Panc1 (cell line): ENCODE measurements at regions not wholly inside any gene's neighbourhood (a gene's known extent, or its start where the extent isn't known, plus 50 kb on each side); places are given as distances from the start of the nearest gene placed in this dataset.

Source experiments
- POLR2AphosphoS5 ChIP-seq: IDR thresholded peaks from 2 replicates; pipeline ENCODE4 v1.6.1; 2012; ENCODE audit warnings: mild to moderate bottlenecking, low read depth, low read length, moderate library complexity
- TF ChIP-seq, protein P1 (sequence below): fragments of 450-650 bp; IDR thresholded peaks from 2 replicates; pipeline ENCODE4 v1.5.1; 2017; ENCODE audit warnings: mild to moderate bottlenecking
- TF ChIP-seq, protein P2 (sequence below), 2 experiments: IDR thresholded peaks; 2 replicates each; pipeline ENCODE4 v1.6.1; 2011 to 2012; ENCODE audit warnings: low read depth in 2 of 2, control low read depth in 1 of 2, low read length in 1 of 2, mild to moderate bottlenecking in 1 of 2, moderate library complexity in 1 of 2; ENCODE audit not compliant: insufficient read depth in 1 of 2

DNA sequence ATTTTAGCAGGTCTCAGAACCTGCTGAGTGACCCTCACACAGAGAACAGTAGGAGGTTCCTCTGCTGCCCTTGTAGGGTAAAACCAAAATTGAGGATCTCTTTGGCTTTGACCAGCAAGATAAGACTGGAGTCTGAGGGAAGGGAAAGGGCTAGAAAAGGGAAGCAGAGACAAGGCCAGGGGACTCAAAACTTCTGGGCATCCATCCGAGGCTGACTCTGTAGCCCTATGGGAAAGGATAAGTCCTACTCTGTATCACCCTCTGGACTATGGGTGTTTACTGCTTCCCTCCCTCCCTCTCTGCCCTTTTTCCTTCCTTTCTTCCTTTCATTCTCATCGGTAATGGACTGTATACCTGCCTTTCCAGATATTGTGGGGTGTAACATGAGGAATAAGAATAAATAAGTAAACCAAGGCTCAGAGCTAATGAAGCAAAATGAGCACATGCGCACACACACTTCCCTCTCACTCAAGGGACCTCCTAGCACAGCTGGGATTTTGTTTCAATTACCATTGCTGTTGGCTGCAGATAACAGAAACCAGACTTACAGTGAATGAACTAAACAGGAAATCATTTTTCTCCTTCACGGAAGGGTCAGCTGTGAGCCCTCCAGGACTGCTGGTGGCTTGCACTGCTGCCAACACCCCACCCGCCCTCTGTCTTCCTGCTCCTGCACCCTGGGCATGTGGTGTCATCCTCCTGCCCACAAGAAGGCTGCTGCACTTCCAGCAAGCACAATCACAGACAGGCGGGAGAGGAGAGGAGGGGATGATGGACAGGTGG is 404.4 kb upstream of the CCDC196 start:
- TF ChIP-seq, protein P1, sequence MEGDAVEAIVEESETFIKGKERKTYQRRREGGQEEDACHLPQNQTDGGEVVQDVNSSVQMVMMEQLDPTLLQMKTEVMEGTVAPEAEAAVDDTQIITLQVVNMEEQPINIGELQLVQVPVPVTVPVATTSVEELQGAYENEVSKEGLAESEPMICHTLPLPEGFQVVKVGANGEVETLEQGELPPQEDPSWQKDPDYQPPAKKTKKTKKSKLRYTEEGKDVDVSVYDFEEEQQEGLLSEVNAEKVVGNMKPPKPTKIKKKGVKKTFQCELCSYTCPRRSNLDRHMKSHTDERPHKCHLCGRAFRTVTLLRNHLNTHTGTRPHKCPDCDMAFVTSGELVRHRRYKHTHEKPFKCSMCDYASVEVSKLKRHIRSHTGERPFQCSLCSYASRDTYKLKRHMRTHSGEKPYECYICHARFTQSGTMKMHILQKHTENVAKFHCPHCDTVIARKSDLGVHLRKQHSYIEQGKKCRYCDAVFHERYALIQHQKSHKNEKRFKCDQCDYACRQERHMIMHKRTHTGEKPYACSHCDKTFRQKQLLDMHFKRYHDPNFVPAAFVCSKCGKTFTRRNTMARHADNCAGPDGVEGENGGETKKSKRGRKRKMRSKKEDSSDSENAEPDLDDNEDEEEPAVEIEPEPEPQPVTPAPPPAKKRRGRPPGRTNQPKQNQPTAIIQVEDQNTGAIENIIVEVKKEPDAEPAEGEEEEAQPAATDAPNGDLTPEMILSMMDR, result no peak
- TF ChIP-seq, protein P2, sequence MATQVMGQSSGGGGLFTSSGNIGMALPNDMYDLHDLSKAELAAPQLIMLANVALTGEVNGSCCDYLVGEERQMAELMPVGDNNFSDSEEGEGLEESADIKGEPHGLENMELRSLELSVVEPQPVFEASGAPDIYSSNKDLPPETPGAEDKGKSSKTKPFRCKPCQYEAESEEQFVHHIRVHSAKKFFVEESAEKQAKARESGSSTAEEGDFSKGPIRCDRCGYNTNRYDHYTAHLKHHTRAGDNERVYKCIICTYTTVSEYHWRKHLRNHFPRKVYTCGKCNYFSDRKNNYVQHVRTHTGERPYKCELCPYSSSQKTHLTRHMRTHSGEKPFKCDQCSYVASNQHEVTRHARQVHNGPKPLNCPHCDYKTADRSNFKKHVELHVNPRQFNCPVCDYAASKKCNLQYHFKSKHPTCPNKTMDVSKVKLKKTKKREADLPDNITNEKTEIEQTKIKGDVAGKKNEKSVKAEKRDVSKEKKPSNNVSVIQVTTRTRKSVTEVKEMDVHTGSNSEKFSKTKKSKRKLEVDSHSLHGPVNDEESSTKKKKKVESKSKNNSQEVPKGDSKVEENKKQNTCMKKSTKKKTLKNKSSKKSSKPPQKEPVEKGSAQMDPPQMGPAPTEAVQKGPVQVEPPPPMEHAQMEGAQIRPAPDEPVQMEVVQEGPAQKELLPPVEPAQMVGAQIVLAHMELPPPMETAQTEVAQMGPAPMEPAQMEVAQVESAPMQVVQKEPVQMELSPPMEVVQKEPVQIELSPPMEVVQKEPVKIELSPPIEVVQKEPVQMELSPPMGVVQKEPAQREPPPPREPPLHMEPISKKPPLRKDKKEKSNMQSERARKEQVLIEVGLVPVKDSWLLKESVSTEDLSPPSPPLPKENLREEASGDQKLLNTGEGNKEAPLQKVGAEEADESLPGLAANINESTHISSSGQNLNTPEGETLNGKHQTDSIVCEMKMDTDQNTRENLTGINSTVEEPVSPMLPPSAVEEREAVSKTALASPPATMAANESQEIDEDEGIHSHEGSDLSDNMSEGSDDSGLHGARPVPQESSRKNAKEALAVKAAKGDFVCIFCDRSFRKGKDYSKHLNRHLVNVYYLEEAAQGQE (IDR thresholded peaks at IDR 0.05; ENCODE audit: insufficient read depth in 1 of 2, low read depth in 2 of 2, low read length in 1 of 2), result no peak
- no peak for TF ChIP-seq POLR2AphosphoS5
